ENCODE measurements at regions not wholly inside any gene's neighbourhood (a gene's known extent, or its start where the extent isn't known, plus 50 kb on each side); places are given as distances from the start of the nearest gene placed in this dataset.

DNA sequence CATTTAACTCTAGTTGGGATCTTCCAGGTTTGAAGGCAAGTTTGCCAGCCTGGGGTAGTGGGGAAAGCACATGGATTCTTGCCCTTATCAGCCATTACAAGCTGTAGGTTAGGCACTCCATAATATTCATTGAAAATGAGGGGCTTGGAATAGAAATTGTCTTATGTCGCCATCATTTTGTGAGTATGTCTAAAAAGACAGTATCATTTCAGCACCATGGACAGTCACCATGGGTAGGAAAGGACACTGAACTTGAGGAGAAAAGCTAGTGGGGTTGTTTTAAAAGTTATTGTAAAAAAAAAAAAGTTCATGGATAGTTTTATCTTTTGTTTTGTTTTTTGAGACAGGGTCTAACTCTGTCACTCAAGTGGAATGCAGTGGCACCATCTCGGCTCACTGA is 356.1 kb downstream of the HNRNPD start:
- Mint-ChIP-seq H3K27me3 (peaks cover 4% of the 10 kb centered on the region), H3K9me3 (peaks cover 9% of the 10 kb centered on the region), H3K4me3 (no peak overlapping the region), H3K4me1 (ENCODE audit: low read depth) (no peaks in the 10 kb centered on the region), H3K36me3 (ENCODE audit: low read depth) (no peaks in the 10 kb centered on the region), H3K27ac (no peak overlapping the region)
- no peak for DNase-seq

DNA sequence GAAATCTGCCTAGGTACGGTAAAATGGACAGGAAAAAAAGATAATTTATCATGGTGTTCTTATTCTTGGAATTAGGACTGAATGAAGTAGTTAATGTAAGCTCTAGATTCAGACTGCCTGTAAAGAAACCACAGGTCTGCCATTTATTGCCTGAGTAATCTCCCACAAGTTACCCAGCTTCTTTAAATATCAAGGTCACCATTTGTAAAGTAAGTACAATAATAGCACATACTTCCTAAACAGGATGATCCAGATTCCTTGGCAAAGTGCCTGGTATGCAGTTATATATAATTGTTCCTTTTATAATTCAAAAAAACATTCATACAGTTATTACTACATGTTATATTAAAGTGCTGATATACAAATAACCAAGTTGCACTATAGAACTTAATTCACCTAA is 368.6 kb downstream of the HNRNPD start:
- DNase-seq = no peak
- no peaks in the 10 kb centered on the region for H3K36me3 Mint-ChIP-seq (ENCODE audit: low read depth)
- H3K27ac Mint-ChIP-seq = no peak overlapping the region
- H3K4me3 Mint-ChIP-seq = no peak overlapping the region
- H3K9me3 Mint-ChIP-seq = peaks cover 2% of the 10 kb centered on the region
- no peaks in the 10 kb centered on the region for H3K4me1 Mint-ChIP-seq (ENCODE audit: low read depth)
- H3K27me3 Mint-ChIP-seq = peaks cover 32% of the 10 kb centered on the region

DNA sequence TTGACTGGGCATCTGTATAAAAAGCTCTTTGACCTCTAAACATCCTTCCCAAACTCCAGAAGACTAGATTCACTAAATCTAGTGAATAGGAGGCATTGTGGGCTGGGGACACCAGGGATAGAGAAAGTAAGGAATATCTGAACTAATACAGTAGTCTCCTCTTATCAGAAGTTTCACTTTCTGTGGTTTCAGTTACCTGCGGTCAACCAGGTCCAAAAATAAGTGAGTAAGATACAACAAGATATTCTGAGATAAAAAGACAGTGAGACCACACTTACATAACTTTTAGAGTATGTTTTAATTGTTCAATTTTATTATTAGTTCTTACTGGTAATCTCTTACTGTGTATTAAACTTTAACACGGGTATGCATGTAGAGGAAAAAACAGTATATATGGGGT is 376.5 kb downstream of the HNRNPD start:
- Mint-ChIP-seq H3K36me3 (ENCODE audit: low read depth) (no peaks in the 10 kb centered on the region), H3K27ac (no peak overlapping the region), H3K27me3 (no peaks in the 10 kb centered on the region), H3K4me3 (no peak overlapping the region), H3K9me3 (no peaks in the 10 kb centered on the region), H3K4me1 (ENCODE audit: low read depth) (no peaks in the 10 kb centered on the region)
- DNase-seq = no peak

DNA sequence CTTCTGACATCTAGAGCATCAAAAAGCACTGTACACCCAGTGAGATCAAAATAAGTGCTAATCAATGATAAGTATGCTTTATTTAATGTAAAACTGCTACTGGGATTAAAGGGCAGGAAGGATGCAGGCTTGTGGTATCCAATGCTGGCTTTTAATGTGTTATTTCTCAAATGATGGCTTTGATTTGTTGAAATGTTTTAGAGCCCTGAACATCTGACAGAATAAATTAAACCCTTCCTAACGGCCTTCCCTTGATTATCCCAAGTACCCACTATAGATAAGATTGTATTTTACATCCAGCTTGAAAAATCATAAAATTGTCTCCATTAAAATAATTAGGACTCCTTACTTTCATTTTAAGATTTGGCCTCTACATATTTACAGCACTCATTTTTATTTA is 382.9 kb downstream of the HNRNPD start:
- no peak for DNase-seq
- Mint-ChIP-seq H3K4me3 (no peak overlapping the region), H3K27me3 (peaks cover 10% of the 10 kb centered on the region), H3K27ac (no peak overlapping the region), H3K4me1 (ENCODE audit: low read depth) (no peaks in the 10 kb centered on the region), H3K36me3 (ENCODE audit: low read depth) (no peaks in the 10 kb centered on the region), H3K9me3 (no peaks in the 10 kb centered on the region)

DNA sequence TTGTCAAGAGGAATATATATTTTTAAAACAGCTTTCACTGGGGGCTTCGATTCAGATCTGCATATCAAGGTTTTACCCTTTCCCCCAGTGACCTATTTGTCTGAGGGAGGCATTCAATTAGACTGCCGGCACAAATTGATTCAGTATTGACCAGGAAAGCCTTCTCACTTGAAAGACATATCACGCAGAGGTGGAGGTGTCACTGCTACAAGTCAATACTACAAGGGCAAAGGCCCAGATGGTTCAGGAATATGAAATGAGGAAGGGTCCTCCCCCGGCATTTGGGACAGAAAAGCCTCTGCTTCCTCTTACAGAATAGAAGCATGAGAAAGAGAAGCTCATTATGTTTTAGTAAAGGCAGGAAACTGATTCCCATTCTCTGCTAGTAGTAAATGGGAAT is 383.6 kb downstream of the HNRNPD start:
- H3K27me3 Mint-ChIP-seq = peaks cover 10% of the 10 kb centered on the region
- H3K9me3 Mint-ChIP-seq = no peaks in the 10 kb centered on the region
- no peak overlapping the region for H3K27ac Mint-ChIP-seq
- H3K36me3 Mint-ChIP-seq (ENCODE audit: low read depth) = no peaks in the 10 kb centered on the region
- H3K4me3 Mint-ChIP-seq = no peak overlapping the region
- no peaks in the 10 kb centered on the region for H3K4me1 Mint-ChIP-seq (ENCODE audit: low read depth)
- DNase-seq = no peak

DNA sequence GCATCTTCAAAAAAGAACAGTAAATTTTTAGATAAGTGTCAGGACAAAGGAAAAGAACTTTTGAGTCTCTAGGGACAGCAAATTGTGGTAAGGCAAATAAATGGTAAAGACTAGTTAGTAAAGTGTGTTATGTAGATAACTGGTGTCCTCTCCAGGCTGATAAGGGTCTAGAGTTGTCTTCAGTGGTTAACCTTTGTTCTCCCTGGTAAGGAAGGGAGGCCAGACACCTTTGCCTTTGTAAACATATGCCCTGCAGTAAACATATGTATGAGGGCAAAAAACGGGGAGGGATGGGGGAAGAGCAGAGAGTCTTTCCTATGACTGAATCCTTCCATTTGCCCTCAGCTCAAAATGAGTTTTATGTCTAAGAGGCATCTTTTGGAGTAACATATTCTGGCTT is 384.6 kb downstream of the HNRNPD start:
- Mint-ChIP-seq H3K9me3 (no peaks in the 10 kb centered on the region), H3K4me3 (no peak overlapping the region), H3K27me3 (peaks cover 10% of the 10 kb centered on the region), H3K27ac (no peak overlapping the region), H3K36me3 (ENCODE audit: low read depth) (no peaks in the 10 kb centered on the region), H3K4me1 (ENCODE audit: low read depth) (no peaks in the 10 kb centered on the region)
- DNase-seq = no peak

DNA sequence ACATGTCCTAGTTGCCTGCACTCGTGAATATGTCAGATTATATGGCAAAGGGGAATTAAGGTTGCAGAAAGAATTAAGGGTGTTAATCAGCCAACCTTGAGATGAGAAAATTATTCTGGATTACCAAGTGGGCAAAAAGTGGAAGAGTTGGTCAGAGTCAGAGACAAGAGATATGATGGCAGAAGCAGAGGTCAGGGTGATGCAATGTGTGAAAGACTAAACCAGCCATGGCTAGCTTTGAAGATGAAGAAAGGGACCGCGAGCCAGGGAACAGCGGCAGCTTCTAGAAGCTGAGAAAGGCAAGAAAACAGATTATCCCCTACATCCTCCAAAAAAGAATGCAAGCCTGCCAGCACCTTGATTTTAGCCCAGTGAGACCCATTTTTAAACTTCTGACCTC is 385.6 kb downstream of the HNRNPD start:
- H3K4me1 Mint-ChIP-seq (ENCODE audit: low read depth) = no peaks in the 10 kb centered on the region
- no peaks in the 10 kb centered on the region for H3K9me3 Mint-ChIP-seq
- no peak for DNase-seq
- H3K27ac Mint-ChIP-seq = no peak overlapping the region
- no peaks in the 10 kb centered on the region for H3K36me3 Mint-ChIP-seq (ENCODE audit: low read depth)
- peaks cover 10% of the 10 kb centered on the region for H3K27me3 Mint-ChIP-seq
- no peak overlapping the region for H3K4me3 Mint-ChIP-seq

DNA sequence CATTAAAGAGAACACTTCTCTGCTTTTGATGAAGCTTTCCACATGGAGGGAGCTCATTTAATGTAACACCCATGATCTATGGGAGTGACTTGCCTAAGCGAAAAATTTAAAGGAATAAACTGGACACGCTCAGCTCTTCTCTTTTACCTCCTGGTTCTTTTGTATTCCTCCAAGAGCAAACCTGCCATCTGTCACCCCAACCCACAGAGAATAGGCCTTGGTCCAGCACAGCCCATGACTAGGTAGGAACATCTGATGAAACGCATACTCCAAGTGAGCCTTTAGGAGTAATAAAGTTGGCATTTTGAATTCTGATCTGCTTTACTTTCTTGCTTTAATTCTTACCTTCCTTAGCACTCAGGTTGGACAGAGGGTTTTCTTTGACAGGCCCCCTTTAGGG is 389.0 kb downstream of the HNRNPD start:
- Mint-ChIP-seq H3K4me1 (ENCODE audit: low read depth) (no peaks in the 10 kb centered on the region), H3K36me3 (ENCODE audit: low read depth) (no peaks in the 10 kb centered on the region), H3K4me3 (no peak overlapping the region), H3K9me3 (no peaks in the 10 kb centered on the region), H3K27ac (no peak overlapping the region), H3K27me3 (peaks cover 4% of the 10 kb centered on the region)
- DNase-seq = no peak

DNA sequence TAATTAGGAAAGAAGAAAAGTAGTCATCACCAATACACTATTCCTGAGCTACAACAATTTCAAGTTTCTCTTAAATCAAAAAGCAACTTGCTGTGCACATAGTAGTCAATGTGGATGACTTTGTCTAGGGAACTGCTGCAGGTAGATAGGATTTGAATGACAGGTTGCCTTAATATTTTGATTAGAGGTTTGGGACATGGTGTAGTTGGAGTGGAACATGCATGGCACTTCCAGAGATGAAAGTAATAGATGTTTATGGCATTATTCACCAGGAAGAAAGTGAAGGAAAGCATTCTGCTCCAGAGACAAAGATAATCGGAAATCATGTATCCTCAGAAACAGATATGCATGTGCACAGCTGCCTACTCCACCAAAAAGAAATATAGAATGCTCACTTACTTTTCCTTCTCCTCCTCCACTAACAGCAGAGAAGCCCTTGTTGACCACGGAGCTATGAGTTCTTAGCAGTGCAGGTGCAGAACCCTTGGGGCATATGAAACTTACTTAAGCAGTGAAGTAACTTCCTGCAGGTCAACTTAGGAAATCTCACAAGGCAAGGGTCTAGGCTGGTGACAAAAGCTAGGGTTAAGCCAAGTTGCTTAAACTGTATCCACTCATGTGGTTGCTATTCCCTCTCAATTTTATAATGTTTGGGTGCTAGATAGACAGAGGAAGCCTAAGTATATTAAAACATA is 390.8 kb downstream of the HNRNPD start:
- H3K4me3 Mint-ChIP-seq = no peak overlapping the region
- H3K9me3 Mint-ChIP-seq = no peaks in the 10 kb centered on the region
- H3K27me3 Mint-ChIP-seq = peaks cover under 1% of the 10 kb centered on the region
- H3K4me1 Mint-ChIP-seq (ENCODE audit: low read depth) = no peaks in the 10 kb centered on the region
- no peak for DNase-seq
- H3K27ac Mint-ChIP-seq = no peak overlapping the region
- no peaks in the 10 kb centered on the region for H3K36me3 Mint-ChIP-seq (ENCODE audit: low read depth)

DNA sequence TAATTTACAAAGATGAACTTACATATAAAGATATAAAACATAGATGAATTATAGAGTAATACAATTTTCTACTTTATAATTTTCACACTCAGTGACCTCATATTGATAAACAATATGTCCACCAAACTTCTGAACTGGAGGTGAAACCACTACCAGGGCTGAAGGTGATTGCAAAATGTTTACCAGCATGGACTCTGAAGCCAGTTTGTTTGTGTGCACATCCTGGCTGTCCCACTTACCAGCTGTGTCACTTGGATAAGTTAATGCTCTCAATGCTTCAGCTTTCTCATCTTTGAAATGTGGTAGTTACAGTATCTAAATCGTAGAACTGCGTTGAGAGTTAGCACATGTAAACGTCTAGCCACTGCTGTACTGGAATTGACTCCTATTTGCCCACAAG is 392.6 kb downstream of the HNRNPD start:
- no peak overlapping the region for H3K27ac Mint-ChIP-seq
- H3K4me1 Mint-ChIP-seq (ENCODE audit: low read depth) = peaks cover 9% of the 10 kb centered on the region
- no peak for DNase-seq
- no peak overlapping the region for H3K4me3 Mint-ChIP-seq
- no peaks in the 10 kb centered on the region for H3K9me3 Mint-ChIP-seq
- H3K27me3 Mint-ChIP-seq = no peaks in the 10 kb centered on the region
- H3K36me3 Mint-ChIP-seq (ENCODE audit: low read depth) = no peaks in the 10 kb centered on the region

DNA sequence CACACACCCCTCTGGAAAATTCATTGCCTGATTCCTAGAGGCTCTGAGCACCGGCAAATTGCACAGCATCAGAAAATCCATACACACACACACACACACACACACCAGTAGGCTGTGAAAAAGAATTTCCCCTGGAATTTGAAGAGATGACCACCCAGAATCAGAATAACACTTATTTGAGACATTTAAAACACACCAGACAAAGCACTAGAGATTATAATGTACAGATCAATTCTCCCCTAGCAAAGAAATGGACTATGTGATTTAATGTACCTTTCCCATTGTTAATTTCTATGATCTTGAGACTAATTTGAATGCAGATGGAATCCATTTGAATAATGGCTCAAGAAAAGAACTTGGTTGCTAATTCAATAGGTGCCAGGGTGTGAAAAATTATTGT is 399.3 kb downstream of the HNRNPD start:
- H3K9me3 Mint-ChIP-seq = no peaks in the 10 kb centered on the region
- H3K27me3 Mint-ChIP-seq = no peaks in the 10 kb centered on the region
- no peak overlapping the region for H3K4me3 Mint-ChIP-seq
- no peaks in the 10 kb centered on the region for H3K36me3 Mint-ChIP-seq (ENCODE audit: low read depth)
- H3K27ac Mint-ChIP-seq = no peak overlapping the region
- peaks cover 16% of the 10 kb centered on the region for H3K4me1 Mint-ChIP-seq (ENCODE audit: low read depth)
- DNase-seq = no peak

DNA sequence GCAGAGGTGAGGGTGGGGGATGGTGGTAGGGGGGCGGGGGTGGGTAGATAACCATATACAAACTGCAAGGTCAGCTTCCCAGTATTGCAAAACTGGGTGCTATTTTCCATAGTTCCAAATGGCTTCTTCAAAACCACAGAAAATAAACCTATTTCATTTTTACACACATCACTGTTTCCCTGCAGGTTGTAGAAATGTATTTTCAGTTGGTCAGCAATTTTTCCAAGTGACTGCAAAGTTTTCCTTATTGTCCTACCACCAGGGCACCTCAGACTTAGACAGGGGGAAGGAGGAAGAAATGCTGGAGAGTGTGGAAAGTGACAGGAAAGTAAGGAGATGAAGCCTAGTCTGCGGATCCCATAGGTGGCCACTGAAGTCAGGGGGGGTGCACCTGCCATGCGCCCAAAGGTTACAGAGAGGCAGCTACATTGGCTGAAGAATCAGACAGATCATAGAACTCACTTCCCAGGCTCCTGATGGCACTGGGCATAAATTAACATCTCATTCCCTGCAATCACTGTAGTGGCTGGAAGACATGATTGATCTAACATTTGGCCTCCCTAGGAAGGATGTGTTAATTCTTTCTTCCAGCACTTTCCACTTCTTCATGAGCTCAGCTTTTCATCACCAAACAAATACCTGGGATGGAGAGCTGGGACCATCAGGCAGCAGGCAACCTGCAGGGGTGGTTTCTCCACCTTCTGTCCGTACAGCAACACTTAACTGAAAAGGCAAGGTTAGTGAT is 402.0 kb downstream of the HNRNPD start:
- Mint-ChIP-seq H3K4me1 (ENCODE audit: low read depth) (peaks cover 9% of the 10 kb centered on the region), H3K27me3 (peaks cover 8% of the 10 kb centered on the region), H3K9me3 (no peaks in the 10 kb centered on the region), H3K4me3 (no peak overlapping the region), H3K36me3 (ENCODE audit: low read depth) (no peaks in the 10 kb centered on the region), H3K27ac (no peak overlapping the region)
- no peak for DNase-seq

DNA sequence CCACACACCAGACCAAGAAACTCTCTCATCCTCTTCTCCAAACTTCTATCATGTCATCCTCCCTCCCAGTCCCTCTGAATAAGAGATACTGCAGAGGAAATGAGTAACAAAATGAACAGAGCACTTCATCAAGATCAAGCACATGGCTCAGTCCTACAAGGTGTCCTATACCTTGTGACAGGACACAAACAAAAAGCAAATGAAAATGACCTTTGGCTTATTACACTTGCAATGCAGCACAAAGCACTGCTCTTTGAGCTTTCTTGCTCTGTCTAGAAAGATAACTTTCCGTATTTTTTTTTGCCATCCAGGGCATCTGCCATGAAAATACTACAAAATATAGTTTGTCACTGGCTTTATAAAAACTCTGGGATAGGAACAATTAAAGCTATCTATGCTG is 402.7 kb downstream of the HNRNPD start:
- Mint-ChIP-seq H3K4me3 (no peak overlapping the region), H3K36me3 (ENCODE audit: low read depth) (no peaks in the 10 kb centered on the region), H3K27ac (no peak overlapping the region), H3K27me3 (peaks cover 9% of the 10 kb centered on the region), H3K4me1 (ENCODE audit: low read depth) (peaks cover 9% of the 10 kb centered on the region), H3K9me3 (no peaks in the 10 kb centered on the region)
- no peak for DNase-seq

DNA sequence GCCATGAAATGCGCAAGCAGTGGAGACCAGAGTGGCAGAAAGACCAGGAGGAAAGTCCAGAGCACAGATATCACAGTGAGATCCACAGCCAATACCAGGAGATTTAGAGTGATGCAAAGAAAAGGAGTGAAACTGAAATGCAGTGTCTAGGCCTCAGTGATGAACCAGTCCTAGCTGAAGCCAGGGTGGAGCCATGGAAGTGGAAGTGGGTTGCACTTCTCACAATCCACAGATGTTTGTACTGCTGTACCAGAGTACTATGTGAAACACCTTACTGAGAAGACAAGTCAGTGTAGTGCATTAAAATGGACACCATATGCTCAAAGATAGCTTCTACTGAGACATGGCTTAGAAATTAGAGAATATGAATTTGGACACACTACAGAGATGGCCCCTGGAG is 403.3 kb downstream of the HNRNPD start:
- H3K4me3 Mint-ChIP-seq = no peak overlapping the region
- H3K27me3 Mint-ChIP-seq = peaks cover 9% of the 10 kb centered on the region
- H3K4me1 Mint-ChIP-seq (ENCODE audit: low read depth) = peaks cover 15% of the 10 kb centered on the region
- H3K27ac Mint-ChIP-seq = no peak overlapping the region
- DNase-seq = no peak
- no peaks in the 10 kb centered on the region for H3K9me3 Mint-ChIP-seq
- H3K36me3 Mint-ChIP-seq (ENCODE audit: low read depth) = no peaks in the 10 kb centered on the region

DNA sequence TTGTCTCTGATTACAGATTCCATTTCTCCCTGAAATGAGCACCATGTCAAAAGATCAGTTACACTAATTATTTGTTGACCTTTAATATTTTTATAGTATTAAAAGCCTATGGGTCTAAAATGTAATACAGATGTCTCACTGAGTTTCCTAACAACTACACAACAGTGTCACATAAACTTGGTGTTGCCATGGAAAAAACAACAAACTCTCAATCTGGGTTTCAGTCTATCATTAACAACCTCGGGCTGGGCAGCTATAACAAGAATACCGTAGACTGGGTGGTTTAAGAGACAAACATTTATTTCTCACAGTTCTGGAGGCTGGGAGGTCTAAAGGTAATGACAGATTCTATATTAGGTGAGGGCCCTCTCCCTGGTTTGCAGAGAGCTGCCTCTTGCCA is 407.1 kb downstream of the HNRNPD start:
- no peaks in the 10 kb centered on the region for H3K9me3 Mint-ChIP-seq
- peaks cover 9% of the 10 kb centered on the region for H3K27me3 Mint-ChIP-seq
- no peak for DNase-seq
- peaks cover 9% of the 10 kb centered on the region for H3K4me1 Mint-ChIP-seq (ENCODE audit: low read depth)
- no peaks in the 10 kb centered on the region for H3K36me3 Mint-ChIP-seq (ENCODE audit: low read depth)
- H3K27ac Mint-ChIP-seq = no peak overlapping the region
- H3K4me3 Mint-ChIP-seq = no peak overlapping the region
